Ascending aorta (tissue), 2 donors: ENCODE measurements at regions not wholly inside any gene's neighbourhood (a gene's known extent, or its start where the extent isn't known, plus 50 kb on each side); places are given as distances from the start of the nearest gene placed in this dataset.
"Not testable (repeated sequence)": the region's sequence is repeated elsewhere in the genome, so short reads cannot be mapped to it uniquely, and the experiment has no call there.

Experiments used
- DNase-seq, 2 donors: peaks; one replicate each; pipeline ENCODE4 v3.0.0-alpha.2; 2019; ENCODE audit warnings: low spot score in 2 of 2
- H3K27ac ChIP-seq, 2 donors: fragments of 200-600 bp; sonication (generic); one replicate each; pipeline ENCODE4 v1.5.1; 2016 to 2017; ENCODE audit warnings: mild to moderate bottlenecking in 1 of 2
- H3K27me3 ChIP-seq: fragments of 200-600 bp; sonication (generic); one replicate; pipeline ENCODE4 v1.5.1; 2017
- H3K36me3 ChIP-seq, 2 donors: fragments of 200-600 bp; sonication (generic); one replicate each; pipeline ENCODE4 v1.5.1; 2016
- H3K4me1 ChIP-seq, 2 donors: fragments of 200-600 bp; sonication (generic); one replicate each; pipeline ENCODE4 v1.5.1; 2016 to 2017; ENCODE audit warnings: mild to moderate bottlenecking in 1 of 2
- H3K4me3 ChIP-seq, 2 donors: fragments of 200-600 bp; sonication (generic); one replicate each; pipeline ENCODE4 v1.5.1; 2016 to 2017; ENCODE audit warnings: mild to moderate bottlenecking in 1 of 2
- H3K9me3 ChIP-seq, 2 donors: fragments of 200-600 bp; sonication (generic); one replicate each; pipeline ENCODE4 v1.5.1; 2016
- intact Hi-C: fragments of 100-400 bp; cut with DNase I; formaldehyde crosslinking; loops from one replicate; pipeline ENCODE4 v1.15.1; 2023

- H3K4me1 ChIP-seq, H3K9me3 ChIP-seq, H3K4me3 ChIP-seq, intact Hi-C loops, H3K27me3 ChIP-seq, H3K36me3 ChIP-seq, DNase-seq, H3K27ac ChIP-seq: not testable (repeated sequence)
These were observed 159.1 kb upstream of the ZNF469 start for GRCh38 chr16:88223696-88224095.

DNA sequence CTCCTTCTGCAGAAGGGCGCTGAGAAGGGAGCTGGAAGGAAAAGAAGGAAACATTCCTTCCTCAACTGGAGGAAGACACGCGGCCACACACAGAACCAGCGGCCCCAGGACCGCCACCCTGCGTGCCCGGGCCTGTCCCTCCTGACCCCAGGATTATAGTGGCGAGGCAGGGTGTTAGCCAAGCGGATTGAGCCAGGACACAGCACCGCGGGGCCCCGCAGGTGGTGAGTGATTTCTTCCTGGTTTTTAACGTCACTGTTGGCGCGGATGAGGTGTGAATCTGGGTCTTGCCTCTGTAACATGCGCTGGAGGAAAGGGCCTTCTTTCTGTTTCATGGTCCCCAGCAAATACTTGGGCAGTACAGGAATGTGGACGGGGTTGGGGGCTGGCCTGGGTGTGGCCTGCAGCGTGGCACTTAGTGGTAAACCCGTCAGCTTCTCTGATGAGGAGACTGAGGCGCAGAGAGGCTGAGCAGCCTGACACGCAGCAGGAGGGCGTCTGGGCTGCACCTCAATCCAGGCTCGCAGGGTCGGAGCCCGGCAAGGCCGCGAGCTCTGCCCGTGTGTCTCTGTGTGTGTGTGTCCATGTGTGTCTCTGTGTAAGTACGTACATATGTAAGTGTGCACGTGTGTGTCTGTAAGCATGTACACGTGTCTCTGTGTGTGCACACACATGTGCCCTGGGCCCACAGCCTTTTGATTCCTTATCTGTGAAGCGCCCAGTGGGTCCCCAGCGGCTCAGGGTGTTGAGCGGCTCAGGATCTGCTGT is 158.4 kb upstream of the ZNF469 start:
- H3K27ac ChIP-seq, H3K36me3 ChIP-seq, H3K9me3 ChIP-seq, intact Hi-C loops, H3K4me3 ChIP-seq, H3K27me3 ChIP-seq, H3K4me1 ChIP-seq, DNase-seq: not testable (repeated sequence)

DNA sequence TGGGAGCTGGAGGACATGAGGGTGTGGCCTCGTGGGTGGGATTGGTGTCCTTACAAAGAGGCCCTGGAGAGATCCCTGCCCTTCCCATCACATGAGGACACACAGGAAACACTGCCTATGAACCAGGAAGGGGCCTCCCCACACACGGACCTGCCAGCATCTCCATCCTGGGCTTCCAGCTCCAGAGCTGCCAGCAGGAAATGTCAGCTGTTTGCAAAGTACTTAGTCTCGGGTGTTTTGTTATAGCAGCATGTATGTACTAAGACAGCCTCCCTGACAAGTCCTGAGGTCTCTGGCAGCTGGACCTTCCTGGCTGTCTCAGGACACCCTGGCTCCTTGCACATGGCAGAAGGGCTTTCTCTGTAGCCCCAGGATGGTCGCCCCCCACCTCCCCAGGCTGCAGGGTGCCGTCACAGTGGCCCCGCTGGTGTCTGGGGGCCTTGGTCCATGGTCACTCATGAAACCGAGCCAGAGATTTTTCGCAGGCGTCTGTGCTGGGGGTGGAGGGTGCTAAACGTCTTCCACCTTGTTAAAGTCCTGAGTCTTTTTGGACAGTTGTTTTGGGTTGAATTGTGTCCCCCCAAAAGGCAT is 157.0 kb upstream of the ZNF469 start:
- intact Hi-C loops, H3K27ac ChIP-seq: not testable (repeated sequence)

DNA sequence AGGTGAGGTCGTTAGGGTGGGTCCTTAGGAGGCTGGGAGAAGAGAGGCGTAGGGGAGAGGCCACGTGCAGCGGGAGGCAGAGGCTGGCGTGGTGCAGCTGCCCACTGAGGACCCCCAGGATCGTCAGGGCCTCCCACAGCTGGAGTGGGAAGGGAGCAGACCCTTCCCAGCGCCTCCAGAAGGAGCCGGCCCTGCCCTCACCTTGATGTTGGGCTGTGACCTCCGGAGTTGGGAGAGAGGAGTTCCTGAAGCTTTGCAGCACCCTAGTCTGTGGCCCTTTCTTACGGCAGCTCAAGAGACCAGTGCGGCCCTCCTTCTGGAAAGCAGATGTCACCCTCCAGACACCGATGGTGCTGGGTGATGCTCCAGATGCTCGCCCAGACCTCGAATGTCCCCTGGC is 156.5 kb upstream of the ZNF469 start:
- H3K4me1 ChIP-seq, H3K27me3 ChIP-seq, intact Hi-C loops, H3K27ac ChIP-seq, H3K36me3 ChIP-seq, DNase-seq, H3K4me3 ChIP-seq, H3K9me3 ChIP-seq: not testable (repeated sequence)

More for the DNA sequence above, 157.0 kb upstream of the ZNF469 start:
- H3K4me1 ChIP-seq, H3K27me3 ChIP-seq, H3K9me3 ChIP-seq, DNase-seq, H3K4me3 ChIP-seq, H3K36me3 ChIP-seq: not testable (repeated sequence)

- H3K27me3 ChIP-seq, H3K27ac ChIP-seq, H3K9me3 ChIP-seq, intact Hi-C loops, H3K4me3 ChIP-seq, H3K4me1 ChIP-seq, DNase-seq, H3K36me3 ChIP-seq: not testable (repeated sequence)
These were observed 155.6 kb upstream of the ZNF469 start for GRCh38 chr16:88227026-88227721.

DNA sequence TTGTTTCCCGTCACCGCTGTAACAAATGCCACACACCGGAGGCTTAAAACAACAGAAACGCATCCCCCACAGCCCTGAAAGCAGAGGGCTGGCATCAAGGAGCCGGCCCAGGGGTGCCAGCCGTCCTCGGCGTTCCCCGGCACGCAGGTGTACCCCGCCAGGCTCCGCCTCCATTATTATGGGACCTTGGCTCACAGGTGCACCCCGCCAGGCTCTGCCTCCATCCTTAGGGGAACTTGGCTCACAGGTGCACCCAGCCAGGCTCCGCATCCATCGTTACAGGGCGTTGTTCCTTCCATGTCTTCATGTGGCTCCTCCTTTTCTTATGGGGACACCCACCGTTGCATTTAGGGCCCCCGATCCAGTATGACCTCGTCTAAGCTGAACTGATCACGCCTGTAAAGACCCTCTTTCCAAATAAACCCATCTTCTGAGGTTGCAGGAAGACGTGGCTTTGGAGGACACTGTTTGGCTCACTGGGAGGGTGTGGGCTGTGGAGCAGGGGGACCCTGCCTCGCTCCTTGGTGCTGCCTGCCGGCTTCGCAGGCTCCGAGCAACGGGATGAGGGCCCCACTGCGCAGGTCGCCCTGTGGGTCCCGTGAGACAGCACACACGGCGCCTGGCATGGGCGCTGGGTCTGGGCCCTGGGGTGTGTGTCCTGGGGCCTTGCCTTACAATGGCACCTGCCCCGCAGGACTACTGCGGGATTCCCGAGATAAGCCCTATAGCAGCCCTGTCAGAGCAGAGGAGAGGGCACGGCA is 154.9 kb upstream of the ZNF469 start:
- DNase-seq, H3K9me3 ChIP-seq, H3K27me3 ChIP-seq, H3K36me3 ChIP-seq, intact Hi-C loops, H3K27ac ChIP-seq, H3K4me1 ChIP-seq, H3K4me3 ChIP-seq: not testable (repeated sequence)

DNA sequence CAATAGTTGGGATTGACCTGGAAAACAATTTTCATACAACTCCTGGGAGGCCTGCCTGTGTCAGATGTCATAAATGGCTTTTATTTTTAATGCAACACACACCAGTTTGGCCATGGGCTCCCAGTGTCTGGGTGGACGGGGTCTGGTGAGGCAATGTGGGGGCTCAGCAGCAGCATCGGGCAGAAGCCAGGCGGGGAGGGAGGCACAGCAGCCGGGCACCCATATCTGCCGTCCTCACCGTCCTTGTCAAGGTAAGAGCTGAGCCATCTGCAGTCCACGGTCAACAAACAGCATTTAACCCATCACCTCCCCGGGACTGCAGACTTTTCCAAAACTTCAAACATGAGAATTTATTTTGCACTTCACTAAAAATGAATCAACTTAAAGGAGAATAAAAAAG is 154.0 kb upstream of the ZNF469 start:
- H3K36me3 ChIP-seq, H3K4me3 ChIP-seq, H3K27ac ChIP-seq, DNase-seq, H3K4me1 ChIP-seq, H3K9me3 ChIP-seq, H3K27me3 ChIP-seq, intact Hi-C loops: not testable (repeated sequence)

DNA sequence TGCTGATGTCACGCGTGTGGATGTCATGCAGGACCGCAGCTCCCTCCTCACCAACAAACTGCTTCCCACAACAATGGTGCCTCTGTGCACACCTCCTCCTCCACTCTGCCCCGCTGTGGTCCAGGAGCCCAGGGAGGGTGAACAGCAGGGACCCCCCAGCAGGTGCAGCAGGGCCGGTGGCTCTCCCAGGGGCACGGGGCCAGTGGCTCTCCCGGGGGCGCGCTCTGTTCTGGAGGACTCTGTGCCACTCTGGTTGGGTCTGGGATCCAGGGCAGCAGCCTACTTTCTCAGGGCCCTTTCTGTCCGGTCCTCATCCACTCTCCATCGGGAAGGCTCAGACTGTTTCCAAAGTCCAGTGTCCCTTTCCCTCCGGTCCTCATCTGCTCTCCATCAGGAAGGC is 153.0 kb upstream of the ZNF469 start:
- H3K27ac ChIP-seq, H3K4me1 ChIP-seq, H3K36me3 ChIP-seq, intact Hi-C loops, H3K27me3 ChIP-seq, H3K9me3 ChIP-seq, H3K4me3 ChIP-seq, DNase-seq: not testable (repeated sequence)

DNA sequence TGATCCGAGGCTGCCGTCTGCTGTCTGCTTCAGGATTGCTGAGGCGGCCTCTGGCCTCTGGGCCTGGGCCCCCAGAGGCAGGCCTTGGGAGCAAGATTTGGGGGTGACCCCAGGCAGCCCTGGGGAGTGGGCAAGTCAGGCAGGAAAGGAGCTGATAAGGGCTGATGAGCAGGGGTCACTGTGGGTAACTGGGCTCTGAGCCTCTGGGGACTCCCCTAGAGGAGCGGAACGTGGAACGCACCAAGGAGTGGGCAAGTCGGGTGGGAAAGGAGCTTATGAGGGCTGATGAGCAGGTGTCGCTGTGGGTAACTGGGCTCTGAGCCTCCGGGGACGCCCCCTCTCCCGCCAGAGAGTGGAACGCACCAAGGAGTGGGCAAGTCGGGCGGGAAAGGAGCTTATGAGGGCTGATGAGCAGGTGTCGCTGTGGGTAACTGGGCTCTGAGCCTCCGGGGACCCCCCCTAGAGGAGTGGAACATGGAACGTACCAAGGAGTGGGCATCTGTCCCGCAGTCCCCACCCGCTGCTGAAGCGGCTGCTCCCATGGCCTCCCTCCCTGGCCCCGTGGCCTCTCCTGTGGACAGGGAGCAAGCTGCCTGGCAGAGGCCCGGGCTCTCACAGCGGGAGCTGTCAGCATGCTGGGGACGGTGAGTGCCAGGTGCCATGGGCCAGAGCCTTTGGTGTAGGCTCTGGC is 152.3 kb upstream of the ZNF469 start:
- peaks cover 0 to 12% of the 10 kb centered on the region in 2 donors for H3K4me1 ChIP-seq
- H3K27ac ChIP-seq, intact Hi-C loops, DNase-seq, H3K4me3 ChIP-seq, H3K36me3 ChIP-seq, H3K27me3 ChIP-seq, H3K9me3 ChIP-seq: not testable (repeated sequence)

GRCh38 chr16:88230967-88231615 is 151.7 kb upstream of the ZNF469 start:
- H3K36me3 ChIP-seq, H3K4me3 ChIP-seq, H3K9me3 ChIP-seq, intact Hi-C loops, H3K27ac ChIP-seq, H3K27me3 ChIP-seq, DNase-seq: not testable (repeated sequence)
- H3K4me1 ChIP-seq: peaks cover 0 to 15% of the 10 kb centered on the region in 2 donors

GRCh38 chr16:88231839-88232238 is 150.9 kb upstream of the ZNF469 start:
- peaks cover 0 to 19% of the 10 kb centered on the region in 2 donors for H3K4me1 ChIP-seq
- H3K27me3 ChIP-seq, H3K4me3 ChIP-seq, H3K27ac ChIP-seq, intact Hi-C loops, H3K9me3 ChIP-seq, H3K36me3 ChIP-seq, DNase-seq: not testable (repeated sequence)

DNA sequence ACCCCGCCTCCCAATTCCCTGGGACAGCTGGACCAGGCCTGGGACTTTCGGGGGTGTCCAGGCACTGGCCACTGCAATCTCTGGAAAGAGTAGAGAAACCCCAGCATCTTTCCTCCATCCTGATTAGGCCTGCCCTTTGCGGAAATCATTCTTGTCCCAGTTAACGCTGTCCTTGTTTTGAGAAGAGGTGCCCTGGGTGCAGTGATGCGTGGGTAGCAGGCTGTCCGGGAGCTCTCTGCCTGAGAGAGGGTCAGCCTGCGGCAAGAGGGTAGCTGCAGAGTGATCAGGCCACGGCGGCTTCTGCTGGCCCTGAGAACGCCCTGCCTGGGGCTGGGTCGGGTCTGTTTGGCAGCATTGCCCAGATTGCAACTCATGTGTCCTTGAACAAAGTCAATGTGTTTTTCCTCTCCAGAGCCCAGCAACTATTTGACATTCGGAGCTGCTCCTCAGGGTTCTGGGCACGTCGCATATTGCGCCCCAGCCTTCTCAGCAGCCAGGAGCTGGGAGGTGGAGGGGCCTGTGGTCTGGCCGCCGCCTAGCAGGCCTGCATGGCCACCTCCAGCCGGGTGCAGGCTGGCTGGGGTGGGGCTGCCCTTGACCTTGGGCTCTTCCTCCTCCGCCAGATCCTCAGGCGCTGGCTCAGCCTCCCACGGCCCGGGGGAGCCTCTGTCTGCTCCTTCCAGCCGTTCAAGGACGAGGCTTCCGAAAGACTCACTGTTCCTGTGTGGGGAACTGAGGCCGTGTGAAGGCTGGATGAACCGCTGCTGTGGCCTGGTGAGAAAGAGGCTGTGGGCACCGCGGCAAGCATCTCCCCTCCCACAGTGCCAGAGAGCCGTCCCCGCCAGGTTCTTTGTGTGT is 150.1 kb upstream of the ZNF469 start:
- peaks cover 0 to 19% of the 10 kb centered on the region in 2 donors for H3K4me1 ChIP-seq
- H3K36me3 ChIP-seq, H3K27ac ChIP-seq, H3K9me3 ChIP-seq, H3K27me3 ChIP-seq, H3K4me3 ChIP-seq, DNase-seq, intact Hi-C loops: not testable (repeated sequence)
